HEK293 (cell line): ENCODE measurements at regions not wholly inside any gene's neighbourhood (a gene's known extent, or its start where the extent isn't known, plus 50 kb on each side); places are given as distances from the start of the nearest gene placed in this dataset.

Experiments
- CTCF ChIA-PET: fragments of 350-600 bp; formaldehyde crosslinking; extraction: SDS; loops from one replicate; lab custom pipeline; 2021; ENCODE audit warnings: antibody characterized with exemption; lab: Yijun Ruan, JAX
- POLR2A ChIA-PET: fragments of 300-600 bp; formaldehyde crosslinking; extraction: SDS; loops from one replicate; lab custom pipeline; 2020; ENCODE audit warnings: antibody characterized with exemption, inconsistent platforms; lab: Yijun Ruan, JAX
- H3K27ac ChIP-seq: fragments of 200-500 bp; sonication (Bioruptor generic); 2 replicates; pipeline ENCODE4 v1.5.1; 2014; ENCODE audit warnings: low read depth, low read length, control low read depth, inconsistent platforms; ENCODE audit errors: extremely low read depth
- H3K36me3 ChIP-seq, 2 experiments: fragments of 200-500 bp in 1 of 2; sonication (Bioruptor generic) in 1 of 2; 1 replicate in 1 of 2; 2 replicates in 1 of 2; pipeline ENCODE4 v1.5.1; 2014 to 2017; ENCODE audit warnings: inconsistent platforms in 2 of 2, low read length in 2 of 2; ENCODE audit not compliant: control insufficient read depth in 2 of 2, insufficient read depth in 1 of 2
- H3K4me1 ChIP-seq: fragments of 200-500 bp; sonication (Bioruptor generic); 2 replicates; pipeline ENCODE4 v1.5.1; 2014; ENCODE audit warnings: mild to moderate bottlenecking, low read length, inconsistent platforms; ENCODE audit not compliant: control insufficient read depth, insufficient read depth
- H3K4me3 ChIP-seq: 2 replicates; pipeline ENCODE4 v1.5.1; 2011; ENCODE audit warnings: low read depth, mild to moderate bottlenecking, control low read depth, low read length, moderate library complexity
- H3K9me3 ChIP-seq: fragments of 200-500 bp; sonication (Bioruptor generic); 2 replicates; pipeline ENCODE4 v1.5.1; 2014; ENCODE audit warnings: low read depth, low read length, inconsistent platforms; ENCODE audit not compliant: control insufficient read depth, insufficient read depth
- ELK4 ChIP-seq: IDR thresholded peaks from 2 replicates; pipeline ENCODE4 v1.6.1; 2011; ENCODE audit warnings: mild to moderate bottlenecking, low read depth, low read length, borderline replicate concordance
- PRDM6 ChIP-seq: fragments of 450-650 bp; formaldehyde crosslinking; IDR thresholded peaks from 2 replicates; pipeline ENCODE4 v1.5.1; 2017; ENCODE audit warnings: missing biosample characterization, missing genetic modification characterization
- REPIN1 ChIP-seq: fragments of 450-650 bp; formaldehyde crosslinking; IDR thresholded peaks from 2 replicates; pipeline ENCODE4 v1.5.1; 2017; ENCODE audit warnings: missing biosample characterization, missing genetic modification characterization, low read depth
- SETDB1 ChIP-seq: IDR thresholded peaks from one replicate; pipeline ENCODE4 v1.6.1; 2017; ENCODE audit warnings: mild to moderate bottlenecking, low read length, moderate library complexity, mixed read lengths; ENCODE audit not compliant: insufficient read length
- ZBTB6 ChIP-seq: fragments of 450-650 bp; formaldehyde crosslinking; IDR thresholded peaks from 2 replicates; pipeline ENCODE4 v1.5.1; 2017; ENCODE audit warnings: missing biosample characterization, missing genetic modification characterization
- ZBTB8A ChIP-seq: fragments of 450-650 bp; formaldehyde crosslinking; IDR thresholded peaks from 2 replicates; pipeline ENCODE4 v1.5.1; 2016; ENCODE audit warnings: missing biosample characterization, missing genetic modification characterization
- ZNF202 ChIP-seq: fragments of 450-650 bp; formaldehyde crosslinking; IDR thresholded peaks from 2 replicates; pipeline ENCODE4 v1.5.1; 2016; ENCODE audit warnings: missing biosample characterization, missing genetic modification characterization, borderline replicate concordance
- ZNF266 ChIP-seq: fragments of 450-650 bp; formaldehyde crosslinking; IDR thresholded peaks from 2 replicates; pipeline ENCODE4 v1.5.1; 2016; ENCODE audit warnings: missing biosample characterization, missing genetic modification characterization, low read depth
- ZNF280D ChIP-seq: fragments of 450-650 bp; formaldehyde crosslinking; IDR thresholded peaks from 2 replicates; pipeline ENCODE4 v1.5.1; 2016; ENCODE audit warnings: missing biosample characterization, missing genetic modification characterization
- ZNF366 ChIP-seq: fragments of 450-650 bp; formaldehyde crosslinking; conservative IDR thresholded peaks from 2 replicates; pipeline ENCODE4 v1.5.1; 2016; ENCODE audit warnings: missing biosample characterization, missing genetic modification characterization
- ZNF391 ChIP-seq: fragments of 450-650 bp; formaldehyde crosslinking; IDR thresholded peaks from 2 replicates; pipeline ENCODE4 v1.5.1; 2016; ENCODE audit warnings: low read depth, missing biosample characterization, missing genetic modification characterization, borderline replicate concordance
- ZNF416 ChIP-seq: fragments of 450-650 bp; formaldehyde crosslinking; IDR thresholded peaks from 2 replicates; pipeline ENCODE4 v1.5.1; 2016; ENCODE audit warnings: missing biosample characterization, missing genetic modification characterization
- ZNF518A ChIP-seq: fragments of 450-650 bp; formaldehyde crosslinking; conservative IDR thresholded peaks from 2 replicates; pipeline ENCODE4 v1.5.1; 2016; ENCODE audit warnings: low read depth, missing biosample characterization, missing genetic modification characterization
- ZNF548 ChIP-seq: fragments of 450-650 bp; formaldehyde crosslinking; IDR thresholded peaks from 2 replicates; pipeline ENCODE4 v1.5.1; 2016; ENCODE audit warnings: missing biosample characterization, missing genetic modification characterization
- ZNF560 ChIP-seq: fragments of 450-650 bp; formaldehyde crosslinking; IDR thresholded peaks from 2 replicates; pipeline ENCODE4 v1.5.1; 2017; ENCODE audit warnings: missing biosample characterization, missing genetic modification characterization, borderline replicate concordance
- ZNF660 ChIP-seq: fragments of 450-650 bp; IDR thresholded peaks from 2 replicates; pipeline ENCODE4 v1.5.1; 2018; ENCODE audit warnings: missing biosample characterization, mild to moderate bottlenecking, missing genetic modification characterization
- ZNF843 ChIP-seq: fragments of 450-650 bp; formaldehyde crosslinking; IDR thresholded peaks from 2 replicates; pipeline ENCODE4 v1.5.1; 2016; ENCODE audit warnings: missing biosample characterization, missing genetic modification characterization
- ZSCAN16 ChIP-seq: fragments of 450-650 bp; formaldehyde crosslinking; IDR thresholded peaks from 2 replicates; pipeline ENCODE4 v1.5.1; 2016; ENCODE audit warnings: missing biosample characterization, missing genetic modification characterization

GRCh38 chr7:120053390-120053961 is 219.5 kb upstream of the KCND2 start:
- TF ChIP-seq ZNF660 (no peak), ZNF391 (no peak), ZNF280D (tag by site-specific recombination) (no peak), ZBTB6 (tag by site-specific recombination) (no peak), ZBTB8A (tag by site-specific recombination) (no peak), ZNF202 (tag by site-specific recombination) (no peak), REPIN1 (no peak), PRDM6 (no peak), SETDB1 (no peak), ZNF548 (tag by site-specific recombination) (no peak), ZNF266 (no peak), ZSCAN16 (tag by site-specific recombination) (no peak), ZNF416 (tag by site-specific recombination) (no peak), ZNF560 (tag by site-specific recombination) (no peak), ZNF518A (tag by site-specific recombination) (no peak), ZNF843 (tag by site-specific recombination) (no peak), ELK4 (no peak), ZNF366 (no peak)
- CTCF ChIA-PET = no interaction called here
- no peaks in the 10 kb centered on the region for H3K4me1 ChIP-seq
- no peaks in the 10 kb centered on the region for H3K9me3 ChIP-seq
- POLR2A ChIA-PET = no interaction called here
- no peak overlapping the region for H3K27ac ChIP-seq
- no peak overlapping the region for H3K4me3 ChIP-seq
- H3K36me3 ChIP-seq = no peaks in the 10 kb centered on the region
